Midbrain (tissue), 1 donor: ENCODE measurements at regions not wholly inside any gene's neighbourhood (a gene's known extent, or its start where the extent isn't known, plus 50 kb on each side); places are given as distances from the start of the nearest gene placed in this dataset.

Source experiments
- DNase-seq: peaks from one replicate; lab custom pipeline; 2025; lab: John Stamatoyannopoulos, UW

- DNase-seq: peak; percentile 63
These were observed 184.6 kb upstream of the DMAC1 start for GRCh38 chr9:7984203-7984602.

DNA sequence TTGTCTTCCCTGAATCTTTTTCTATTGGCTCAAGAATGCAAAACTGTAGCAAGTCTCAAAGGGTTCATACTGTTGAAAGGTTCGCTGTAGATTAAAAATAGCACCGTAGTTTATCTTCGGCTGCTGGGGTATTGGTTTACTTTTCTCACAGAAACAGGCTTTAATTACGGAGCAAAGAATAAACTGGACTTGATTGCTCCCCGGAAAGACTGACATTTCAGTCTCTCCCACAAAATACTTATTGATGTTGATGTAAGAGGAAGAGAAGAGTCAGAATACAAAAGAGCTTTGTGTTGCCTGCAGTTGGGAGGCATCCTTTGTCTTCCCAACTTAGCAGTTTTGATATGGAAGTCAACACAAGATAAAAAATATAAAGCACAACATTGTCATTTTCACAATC is 183.9 kb upstream of the DMAC1 start:
- DNase-seq: peak; percentile 81

GRCh38 chr9:7982907-7983306 is 183.3 kb upstream of the DMAC1 start:
- DNase-seq: no peak

GRCh38 chr9:7980691-7981289 is 181.2 kb upstream of the DMAC1 start:
- DNase-seq: peak; percentile 29

- DNase-seq: no peak
These were observed 180.5 kb upstream of the DMAC1 start for GRCh38 chr9:7980041-7980440.

DNA sequence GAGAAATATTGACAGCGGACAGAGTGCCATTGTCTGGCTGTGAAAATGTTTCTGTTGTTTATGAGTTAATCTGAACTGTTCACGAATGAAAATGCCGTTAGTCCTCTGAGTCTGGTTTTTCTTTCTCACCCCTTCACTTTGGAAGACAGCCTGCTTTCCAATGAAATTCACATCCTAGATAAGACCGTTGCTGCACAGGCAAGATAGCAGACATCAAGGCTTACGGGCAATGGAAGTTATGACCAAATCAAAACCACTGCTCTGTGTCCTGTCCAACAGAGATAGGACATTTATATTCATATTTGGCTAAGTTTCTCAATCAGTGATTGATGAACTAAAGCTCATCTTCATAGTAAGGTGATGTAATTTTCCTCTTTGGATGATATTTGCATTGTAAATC is 180.0 kb upstream of the DMAC1 start:
- DNase-seq: no peak

GRCh38 chr9:7977586-7977985 is 178.0 kb upstream of the DMAC1 start:
- DNase-seq: no peak

DNA sequence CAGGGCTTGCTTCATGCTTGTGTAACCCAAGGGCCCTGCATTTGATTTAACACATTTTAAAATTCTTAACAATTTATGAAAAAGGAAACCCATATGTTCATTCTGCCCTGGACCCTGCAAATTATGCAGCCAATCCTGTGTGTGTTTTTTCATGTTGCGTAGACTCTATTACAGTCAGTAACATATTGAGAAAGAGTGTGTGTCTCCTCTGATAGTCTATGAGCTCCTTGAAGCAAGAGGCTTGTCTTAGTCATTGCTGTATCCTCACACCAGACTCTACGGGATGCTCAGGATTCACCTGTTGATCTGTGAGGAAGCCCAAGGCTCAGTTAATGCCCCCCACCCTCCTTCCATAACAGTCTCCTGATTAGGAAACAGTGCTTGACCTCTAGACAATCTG is 177.3 kb upstream of the DMAC1 start:
- DNase-seq: no peak

GRCh38 chr9:7976167-7976755 is 176.7 kb upstream of the DMAC1 start:
- DNase-seq: no peak

- no peak for DNase-seq
These were observed 175.8 kb upstream of the DMAC1 start for GRCh38 chr9:7975336-7975735.

GRCh38 chr9:7974335-7974960 is 174.9 kb upstream of the DMAC1 start:
- no peak for DNase-seq

GRCh38 chr9:7973123-7973522 is 173.5 kb upstream of the DMAC1 start:
- DNase-seq: no peak

GRCh38 chr9:7970681-7971330 is 171.2 kb upstream of the DMAC1 start:
- no peak for DNase-seq

DNA sequence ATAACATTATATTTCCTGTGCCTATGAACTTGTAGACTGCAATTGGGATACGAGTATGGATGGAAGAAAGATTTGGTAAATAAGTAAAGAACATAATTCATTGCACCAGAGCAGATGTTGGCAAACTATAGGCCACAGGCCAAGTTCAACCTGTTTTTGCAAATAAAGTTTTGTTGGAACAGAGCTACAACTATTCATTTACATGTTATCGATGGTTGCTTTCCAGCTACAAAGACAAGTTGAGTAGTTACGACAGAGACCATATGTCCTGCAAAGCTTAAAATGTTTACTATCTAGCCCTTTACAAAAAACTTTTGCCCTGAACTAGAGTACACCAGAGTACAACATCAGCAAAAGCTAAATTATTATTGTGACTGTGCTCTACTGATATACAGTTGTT is 169.1 kb upstream of the DMAC1 start:
- no peak for DNase-seq

GRCh38 chr9:7967851-7968250 is 168.3 kb upstream of the DMAC1 start:
- no peak for DNase-seq

- no peak for DNase-seq
These were observed 167.7 kb upstream of the DMAC1 start for GRCh38 chr9:7967093-7967827.

DNA sequence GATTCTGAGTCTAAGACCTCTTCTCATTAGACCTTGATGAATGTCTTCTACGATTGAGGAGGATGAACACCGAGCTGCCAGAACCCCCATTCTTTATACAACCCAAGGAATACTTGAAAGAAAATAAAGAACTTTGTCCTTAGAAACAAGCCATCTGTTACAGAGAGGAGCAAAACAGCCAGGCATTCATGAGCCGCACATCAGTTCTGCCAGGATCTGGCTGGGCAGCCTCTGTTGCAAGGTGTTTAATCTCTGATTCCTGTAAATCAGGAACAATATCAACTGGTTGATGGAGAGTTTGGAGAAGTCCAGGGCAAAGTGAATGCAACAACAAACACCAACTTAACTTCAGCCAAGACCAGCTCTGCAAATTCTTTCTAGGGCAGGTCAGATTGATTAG is 165.5 kb upstream of the DMAC1 start:
- no peak for DNase-seq

DNA sequence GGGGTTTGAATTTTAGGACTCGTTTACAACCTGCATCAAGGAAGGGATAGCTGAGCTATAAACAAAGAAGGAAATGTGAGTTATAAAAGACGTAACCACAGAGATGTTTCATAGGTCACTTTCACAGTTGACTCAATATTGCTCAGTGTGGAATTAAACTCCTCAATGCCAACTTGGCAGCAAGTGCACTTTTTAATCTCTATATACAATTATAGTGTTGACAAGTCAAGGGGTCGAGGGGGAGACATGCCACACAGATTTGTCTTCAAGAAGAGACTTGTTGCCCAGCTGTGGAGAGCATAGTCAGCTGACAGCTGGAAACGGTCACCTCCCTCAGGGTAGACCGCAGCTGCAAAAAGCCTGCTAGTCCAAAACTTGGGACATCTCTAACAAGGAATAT is 163.4 kb upstream of the DMAC1 start:
- no peak for DNase-seq

DNA sequence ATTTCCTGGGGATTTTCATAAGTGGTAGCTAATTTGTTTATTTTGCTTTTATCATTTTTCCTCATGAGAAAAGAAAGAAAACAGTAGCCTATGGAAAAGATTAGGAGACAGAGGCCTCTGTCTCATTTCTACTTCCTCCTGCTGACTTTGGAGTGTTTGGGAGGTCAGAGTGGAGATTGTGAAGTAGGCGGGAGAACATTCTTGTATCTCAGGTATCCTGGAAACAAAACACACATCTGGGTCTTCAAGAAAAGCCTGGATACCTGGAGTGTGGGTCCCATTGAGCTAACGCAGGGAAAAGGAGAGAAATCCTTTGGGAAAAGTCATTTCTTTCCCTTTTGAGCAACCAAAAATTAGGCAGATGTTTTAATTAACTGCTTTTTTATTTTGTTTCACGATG is 161.5 kb upstream of the DMAC1 start:
- DNase-seq: no peak

GRCh38 chr9:7960320-7961050 is 160.9 kb upstream of the DMAC1 start:
- DNase-seq: no peak

DNA sequence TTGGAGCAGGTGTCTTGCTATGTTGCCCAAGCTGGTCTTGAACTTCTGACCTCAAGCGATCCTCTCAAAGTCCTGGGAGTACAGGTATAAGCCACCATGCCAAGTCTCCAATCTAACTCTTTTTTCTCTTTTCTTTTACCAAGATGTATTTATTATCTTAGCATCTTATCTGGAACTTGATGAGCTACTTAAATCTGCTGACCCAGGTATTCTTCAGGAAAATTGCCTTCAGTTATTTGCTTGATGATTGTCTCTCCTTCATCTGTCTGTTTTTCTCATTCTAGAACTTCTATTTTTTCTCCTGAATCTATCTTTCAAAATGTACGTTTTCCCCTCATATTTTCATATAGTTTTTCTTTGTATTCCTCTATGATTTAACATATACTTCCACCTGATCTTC is 158.2 kb upstream of the DMAC1 start:
- DNase-seq: no peak

DNA sequence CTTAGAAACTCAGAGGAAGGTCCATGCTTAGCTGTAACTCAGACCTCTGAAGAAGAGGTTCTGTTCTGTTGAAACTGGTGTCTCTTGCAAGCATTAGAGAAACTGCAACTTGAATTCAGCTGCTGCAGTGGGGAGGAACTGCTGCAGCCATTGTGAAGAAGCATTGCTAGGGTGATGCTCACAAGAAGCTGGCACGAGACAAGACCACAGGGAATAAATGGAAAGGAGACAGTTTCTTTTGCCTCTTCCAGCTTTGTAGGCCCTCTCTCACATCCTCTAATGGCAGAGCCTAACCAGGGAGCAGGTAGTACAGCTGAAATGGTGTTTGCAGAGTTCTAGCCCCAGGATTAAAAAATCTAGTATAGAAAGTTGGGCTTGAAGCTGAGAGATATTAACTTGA is 148.0 kb upstream of the DMAC1 start:
- no peak for DNase-seq
